H4 (cell line): ENCODE measurements at regions not wholly inside any gene's neighbourhood (a gene's known extent, or its start where the extent isn't known, plus 50 kb on each side); places are given as distances from the start of the nearest gene placed in this dataset.

ENCODE experiments used
- DNase-seq: peaks from one replicate; pipeline ENCODE4 v3.0.0-alpha.2; 2015; ENCODE audit warnings: low spot score

DNA sequence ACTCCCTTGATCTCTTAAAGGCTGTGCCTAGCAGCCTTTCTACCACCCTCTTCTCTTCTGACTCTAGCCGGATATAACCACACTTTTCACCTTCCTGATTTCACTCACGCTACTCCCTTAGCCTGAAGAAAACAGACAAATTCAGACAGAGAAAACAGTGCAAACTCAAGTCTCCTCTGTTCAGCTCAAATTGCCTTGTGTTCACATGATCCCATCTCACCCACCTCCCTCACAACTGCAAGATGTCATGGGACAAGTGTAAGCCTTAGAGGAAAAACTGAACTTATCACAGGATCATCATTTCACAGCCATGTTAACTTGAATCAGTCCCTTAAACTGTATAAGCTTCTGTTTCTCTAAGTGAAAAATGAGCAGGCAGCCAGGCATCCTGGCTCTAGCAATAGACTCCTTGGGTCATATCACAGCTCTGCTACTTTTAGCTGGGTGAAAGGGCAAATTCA lies 66.5 kb upstream of the TENT5A start:
- DNase-seq, result no peak

DNA sequence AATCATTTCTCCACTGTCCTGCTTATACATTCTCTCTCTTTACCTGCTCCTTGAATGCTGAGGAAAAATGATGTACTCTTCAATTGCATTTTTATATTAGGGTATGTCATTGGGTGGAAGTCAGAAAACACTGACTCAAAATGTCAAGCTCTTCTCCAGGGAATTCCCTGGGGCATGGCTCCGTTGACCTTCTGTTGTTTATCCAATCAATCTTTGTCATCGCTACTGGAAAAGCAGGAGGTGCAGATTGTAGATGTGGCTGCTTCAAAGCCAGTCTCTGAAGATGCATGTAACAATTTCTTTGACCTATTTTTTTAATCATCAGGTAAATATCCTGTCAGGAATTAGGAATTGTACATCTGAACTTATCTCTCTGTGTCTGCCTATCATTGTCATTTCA lies 63.9 kb upstream of the TENT5A start:
- DNase-seq, result no peak

DNA sequence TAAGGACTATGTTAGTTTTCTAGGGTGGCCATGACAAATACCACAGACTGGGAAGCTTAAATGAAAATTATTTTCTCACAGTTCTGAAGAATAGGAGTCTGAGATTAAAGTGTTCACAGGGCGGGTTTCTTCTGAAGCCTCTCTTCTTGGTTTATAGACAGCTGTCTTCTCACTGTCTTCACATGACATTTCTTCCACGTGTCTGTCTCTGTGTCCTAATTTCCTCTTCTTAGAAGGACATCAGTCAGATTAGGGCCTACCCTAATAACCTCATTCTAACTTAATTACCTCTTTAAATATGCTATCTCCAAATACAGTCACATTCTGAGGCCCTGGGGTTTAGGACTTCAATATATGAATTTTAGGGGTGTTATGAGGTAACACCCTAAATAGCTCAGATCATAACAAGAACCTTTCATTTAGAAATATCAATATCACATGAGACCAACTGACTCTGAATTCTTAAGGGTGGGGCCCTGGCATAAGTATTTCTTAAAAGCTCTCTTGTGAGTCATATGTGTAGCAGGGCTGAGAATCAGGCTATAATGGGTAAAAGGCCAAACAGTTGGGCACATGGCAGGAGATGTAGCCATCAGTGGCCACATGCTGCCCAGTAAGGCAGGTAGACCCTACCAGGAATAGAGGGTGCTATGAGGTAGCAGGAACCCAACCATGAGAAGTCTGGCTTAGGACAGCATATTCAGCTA lies 62.0 kb upstream of the TENT5A start:
- DNase-seq, result no peak

DNA sequence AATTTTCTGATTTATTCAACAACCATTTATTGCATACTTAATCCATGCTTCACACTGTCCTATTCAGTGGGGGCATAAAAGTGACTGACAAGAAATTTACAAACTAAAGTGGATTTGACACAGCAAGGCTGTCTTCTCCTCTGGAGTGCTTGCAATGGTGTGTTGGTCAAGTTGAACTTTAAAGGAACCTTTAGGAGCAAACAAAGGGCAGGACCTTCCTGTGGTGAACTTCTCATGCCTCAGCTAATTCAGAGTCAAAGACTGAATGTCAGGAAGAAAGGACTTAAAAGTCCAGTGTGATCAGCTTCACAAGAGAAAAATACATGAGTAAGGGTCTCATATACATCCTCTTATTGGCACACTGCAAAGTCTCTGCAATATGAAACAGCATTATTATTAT lies 60.8 kb upstream of the TENT5A start:
- DNase-seq, result no peak

DNA sequence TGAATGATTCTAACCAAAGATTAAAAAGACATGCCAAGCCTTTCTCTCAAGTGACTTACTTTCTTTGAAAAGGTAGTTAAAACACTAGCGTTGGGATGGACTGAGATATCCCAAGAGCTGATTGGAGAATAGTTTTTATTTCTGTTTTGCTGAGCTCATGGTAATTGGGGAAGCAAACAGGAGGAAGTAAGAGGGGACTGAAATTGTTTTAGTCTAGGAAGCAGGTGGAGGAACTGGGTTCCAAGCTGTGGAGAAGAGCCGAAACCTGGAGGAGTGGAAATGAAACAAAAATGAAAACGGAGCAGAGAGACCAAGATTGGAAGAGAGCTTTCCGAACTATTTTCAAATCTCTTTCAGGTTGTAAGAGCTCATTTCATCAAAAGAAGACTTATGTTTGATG lies 59.9 kb upstream of the TENT5A start:
- no peak for DNase-seq

DNA sequence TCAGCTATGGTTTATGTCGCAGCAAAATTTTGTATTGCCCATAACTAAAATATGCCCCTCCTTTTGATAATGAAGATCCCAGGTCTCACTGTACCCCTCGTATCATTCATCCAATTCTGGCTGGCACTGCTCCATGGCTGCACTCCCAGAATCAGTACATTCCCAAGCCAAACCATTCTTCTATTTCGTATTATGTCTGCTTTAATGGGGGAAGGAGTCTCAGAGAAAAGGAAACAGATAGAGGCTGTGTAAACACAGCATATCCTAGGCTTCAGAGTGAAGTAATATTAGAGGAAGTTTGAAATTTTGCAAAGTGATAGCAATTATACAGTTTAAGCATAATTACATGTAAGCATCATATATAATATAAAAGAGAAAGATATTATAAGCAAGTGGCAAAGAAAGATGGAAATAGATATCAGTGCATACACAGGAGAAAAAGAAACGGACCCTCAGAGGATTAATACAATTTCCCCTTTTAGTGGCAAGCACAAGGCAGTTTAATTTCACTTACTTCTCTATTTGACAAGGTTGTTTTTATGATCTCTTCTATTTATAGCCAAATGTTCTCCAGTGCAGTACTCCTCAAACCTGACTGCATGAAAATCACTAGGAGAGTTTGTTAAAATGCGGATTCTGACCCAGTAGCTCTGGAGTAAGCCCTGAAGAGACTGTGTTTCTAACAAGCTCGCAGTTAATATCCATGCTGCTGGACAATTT lies 56.5 kb upstream of the TENT5A start:
- DNase-seq, result no peak

DNA sequence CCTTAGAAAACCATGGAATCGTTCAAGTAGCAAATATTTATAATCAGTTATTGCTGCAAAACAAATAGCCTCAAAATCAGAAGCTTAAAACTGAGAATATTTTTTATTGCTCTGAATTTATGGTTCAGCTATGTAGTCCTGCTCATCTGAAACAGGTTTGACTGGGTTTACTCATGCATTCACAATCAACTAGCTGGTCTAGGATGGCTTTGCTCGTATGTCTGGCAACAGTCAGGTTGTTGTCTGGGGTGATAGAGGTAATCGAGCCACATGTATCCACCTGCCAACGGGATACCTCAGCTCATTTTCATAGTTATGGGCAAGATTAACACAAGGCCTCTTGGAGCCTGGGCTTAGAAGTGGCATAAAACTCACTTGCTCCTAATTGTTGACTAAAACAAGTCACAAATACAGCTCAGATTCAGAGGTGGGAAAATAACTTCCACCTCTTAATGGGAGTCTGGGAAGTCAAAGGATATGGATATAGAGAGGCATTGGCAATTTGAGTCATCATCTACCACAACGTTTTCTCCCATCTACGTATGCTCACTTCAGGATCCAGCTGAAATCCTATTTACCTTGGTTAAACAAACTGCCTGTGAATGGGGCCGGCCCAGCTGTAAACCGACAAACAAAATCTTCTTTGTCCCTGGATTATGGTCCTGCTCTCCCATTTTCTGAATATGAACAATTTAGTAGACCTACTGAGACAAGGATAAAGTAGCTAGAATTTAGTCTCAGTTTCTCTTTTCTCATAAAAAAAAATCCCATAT lies 54.5 kb upstream of the TENT5A start:
- DNase-seq, result no peak

DNA sequence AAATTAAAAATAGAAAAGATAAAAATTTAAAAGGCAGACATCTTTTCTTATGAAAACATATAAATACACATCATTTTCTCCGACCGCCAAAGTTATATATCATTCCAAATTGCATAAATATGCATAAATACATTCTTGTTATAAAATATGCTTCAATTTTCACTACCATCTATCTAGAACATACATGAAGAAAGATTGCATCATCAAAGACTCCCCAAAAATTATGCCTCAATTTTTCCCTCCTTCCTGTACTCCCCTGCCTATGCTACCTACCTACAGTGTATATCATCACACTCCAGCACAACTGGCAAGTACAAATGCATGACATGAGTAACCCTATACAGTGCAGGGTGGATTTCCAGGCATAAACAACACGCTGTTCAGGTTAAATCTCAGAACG lies 49.9 kb upstream of the TENT5A start:
- no peak for DNase-seq
